ENCODE measurements at regions not wholly inside any gene's neighbourhood (a gene's known extent, or its start where the extent isn't known, plus 50 kb on each side); places are given as distances from the start of the nearest gene placed in this dataset.
"Not testable (repeated sequence)": the region's sequence is repeated elsewhere in the genome, so short reads cannot be mapped to it uniquely, and the experiment has no call there.

GRCh38 chr16:21372862-21373261 lies 94.8 kb upstream of the CRYM start:
- not testable (repeated sequence) for H3K27ac Mint-ChIP-seq (ENCODE audit: low read depth); H3K36me3 Mint-ChIP-seq (ENCODE audit: insufficient read depth); H3K27me3 Mint-ChIP-seq; H3K9me3 Mint-ChIP-seq; H3K4me3 Mint-ChIP-seq; DNase-seq (ENCODE audit: low spot score in 2 of 2); ATAC-seq (replicated peaks; ENCODE audit: extremely low read depth, poor library complexity, severe bottlenecking); H3K4me1 Mint-ChIP-seq

- not testable (repeated sequence) for H3K9me3 Mint-ChIP-seq; H3K4me1 Mint-ChIP-seq; ATAC-seq (replicated peaks; ENCODE audit: extremely low read depth, poor library complexity, severe bottlenecking)
Measured at GRCh38 chr16:21372162-21372835, 94.2 kb upstream of the CRYM start.

GRCh38 chr16:21370791-21371190 lies 92.7 kb upstream of the CRYM start:
- H3K27ac Mint-ChIP-seq (ENCODE audit: low read depth); H3K4me1 Mint-ChIP-seq; H3K36me3 Mint-ChIP-seq (ENCODE audit: insufficient read depth); H3K9me3 Mint-ChIP-seq; H3K27me3 Mint-ChIP-seq; ATAC-seq (replicated peaks; ENCODE audit: extremely low read depth, poor library complexity, severe bottlenecking); H3K4me3 Mint-ChIP-seq; DNase-seq (ENCODE audit: low spot score in 2 of 2): not testable (repeated sequence)

More at GRCh38 chr16:21372162-21372835, 94.2 kb upstream of the CRYM start:
- H3K4me3 Mint-ChIP-seq; H3K27ac Mint-ChIP-seq (ENCODE audit: low read depth); DNase-seq (ENCODE audit: low spot score in 2 of 2); H3K36me3 Mint-ChIP-seq (ENCODE audit: insufficient read depth); H3K27me3 Mint-ChIP-seq: not testable (repeated sequence)

GRCh38 chr16:21368973-21369942 lies 91.2 kb upstream of the CRYM start:
- ATAC-seq (replicated peaks; ENCODE audit: extremely low read depth, poor library complexity, severe bottlenecking); H3K36me3 Mint-ChIP-seq (ENCODE audit: insufficient read depth); H3K27ac Mint-ChIP-seq (ENCODE audit: low read depth); DNase-seq (ENCODE audit: low spot score in 2 of 2); H3K27me3 Mint-ChIP-seq; H3K9me3 Mint-ChIP-seq; H3K4me3 Mint-ChIP-seq; H3K4me1 Mint-ChIP-seq: not testable (repeated sequence)

GRCh38 chr16:21367733-21368421 lies 89.8 kb upstream of the CRYM start:
- not testable (repeated sequence) for H3K36me3 Mint-ChIP-seq (ENCODE audit: insufficient read depth); DNase-seq (ENCODE audit: low spot score in 2 of 2); H3K4me1 Mint-ChIP-seq; H3K4me3 Mint-ChIP-seq; H3K9me3 Mint-ChIP-seq; H3K27me3 Mint-ChIP-seq; H3K27ac Mint-ChIP-seq (ENCODE audit: low read depth)
- peak; percentile 55 for ATAC-seq (replicated peaks; ENCODE audit: extremely low read depth, poor library complexity, severe bottlenecking)

- not testable (repeated sequence) for ATAC-seq (replicated peaks; ENCODE audit: extremely low read depth, poor library complexity, severe bottlenecking); H3K27ac Mint-ChIP-seq (ENCODE audit: low read depth); H3K4me1 Mint-ChIP-seq
Measured at GRCh38 chr16:21366998-21367397, 88.9 kb upstream of the CRYM start.

GRCh38 chr16:21365541-21365940 lies 87.5 kb upstream of the CRYM start:
- H3K9me3 Mint-ChIP-seq; H3K36me3 Mint-ChIP-seq (ENCODE audit: insufficient read depth); DNase-seq (ENCODE audit: low spot score in 2 of 2); ATAC-seq (replicated peaks; ENCODE audit: extremely low read depth, poor library complexity, severe bottlenecking); H3K4me1 Mint-ChIP-seq; H3K4me3 Mint-ChIP-seq; H3K27ac Mint-ChIP-seq (ENCODE audit: low read depth); H3K27me3 Mint-ChIP-seq: not testable (repeated sequence)

More at GRCh38 chr16:21366998-21367397, 88.9 kb upstream of the CRYM start:
- H3K9me3 Mint-ChIP-seq; H3K36me3 Mint-ChIP-seq (ENCODE audit: insufficient read depth); DNase-seq (ENCODE audit: low spot score in 2 of 2); H3K4me3 Mint-ChIP-seq; H3K27me3 Mint-ChIP-seq: not testable (repeated sequence)

GRCh38 chr16:21363550-21364223 lies 85.6 kb upstream of the CRYM start:
- peak; percentile 37 for ATAC-seq (replicated peaks; ENCODE audit: extremely low read depth, poor library complexity, severe bottlenecking)
- not testable (repeated sequence) for H3K27ac Mint-ChIP-seq (ENCODE audit: low read depth)

GRCh38 chr16:21361612-21362227 lies 83.6 kb upstream of the CRYM start:
- not testable (repeated sequence) for H3K4me1 Mint-ChIP-seq; H3K9me3 Mint-ChIP-seq; DNase-seq (ENCODE audit: low spot score in 2 of 2); H3K4me3 Mint-ChIP-seq; H3K27me3 Mint-ChIP-seq; H3K27ac Mint-ChIP-seq (ENCODE audit: low read depth); H3K36me3 Mint-ChIP-seq (ENCODE audit: insufficient read depth); ATAC-seq (replicated peaks; ENCODE audit: extremely low read depth, poor library complexity, severe bottlenecking)

More at GRCh38 chr16:21363550-21364223, 85.6 kb upstream of the CRYM start:
- not testable (repeated sequence) for H3K9me3 Mint-ChIP-seq; H3K4me1 Mint-ChIP-seq; H3K36me3 Mint-ChIP-seq (ENCODE audit: insufficient read depth); H3K27me3 Mint-ChIP-seq; H3K4me3 Mint-ChIP-seq; DNase-seq (ENCODE audit: low spot score in 2 of 2)

- peaks cover 12% of the 10 kb centered on the region for H3K27me3 Mint-ChIP-seq
- H3K27ac Mint-ChIP-seq (ENCODE audit: low read depth); DNase-seq (ENCODE audit: low spot score in 2 of 2); H3K9me3 Mint-ChIP-seq; H3K36me3 Mint-ChIP-seq (ENCODE audit: insufficient read depth); H3K4me3 Mint-ChIP-seq; H3K4me1 Mint-ChIP-seq; ATAC-seq (replicated peaks; ENCODE audit: extremely low read depth, poor library complexity, severe bottlenecking): not testable (repeated sequence)
Measured at GRCh38 chr16:21361045-21361444, 83.0 kb upstream of the CRYM start.

GRCh38 chr16:21359513-21359912 lies 81.4 kb upstream of the CRYM start:
- H3K9me3 Mint-ChIP-seq; H3K4me1 Mint-ChIP-seq; H3K4me3 Mint-ChIP-seq; DNase-seq (ENCODE audit: low spot score in 2 of 2); H3K27ac Mint-ChIP-seq (ENCODE audit: low read depth); H3K36me3 Mint-ChIP-seq (ENCODE audit: insufficient read depth); ATAC-seq (replicated peaks; ENCODE audit: extremely low read depth, poor library complexity, severe bottlenecking): not testable (repeated sequence)
- H3K27me3 Mint-ChIP-seq: peaks cover 27% of the 10 kb centered on the region
